ENCODE measurements at regions not wholly inside any gene's neighbourhood (a gene's known extent, or its start where the extent isn't known, plus 50 kb on each side); places are given as distances from the start of the nearest gene placed in this dataset.

- no peak overlapping the region for H3K9ac ChIP-seq (ENCODE audit: low read length)
- no peaks in the 10 kb centered on the region for H3K27me3 ChIP-seq (ENCODE audit: control insufficient read depth, insufficient read depth, low read length)
- no peak overlapping the region for H3K27ac ChIP-seq (ENCODE audit: low read depth, low read length)
- no peaks in the 10 kb centered on the region for H3K4me1 ChIP-seq (ENCODE audit: control insufficient read depth, insufficient read depth, low read length)
- H3K36me3 ChIP-seq (ENCODE audit: control insufficient read depth, insufficient read depth, low read length): no peaks in the 10 kb centered on the region
- H3K4me3 ChIP-seq (ENCODE audit: low read length): no peak overlapping the region
Observed at GRCh38 chr22:47692811-47693210, 930.4 kb downstream of the TBC1D22A start.

- Histone ChIP-seq H3K36me3 (ENCODE audit: control insufficient read depth, insufficient read depth, low read length) (no peaks in the 10 kb centered on the region), H3K4me3 (ENCODE audit: low read length) (no peak overlapping the region), H3K27me3 (ENCODE audit: control insufficient read depth, insufficient read depth, low read length) (no peaks in the 10 kb centered on the region), H3K9ac (ENCODE audit: low read length) (no peak overlapping the region), H3K27ac (ENCODE audit: low read depth, low read length) (no peak overlapping the region), H3K4me1 (ENCODE audit: control insufficient read depth, insufficient read depth, low read length) (no peaks in the 10 kb centered on the region)
Observed at GRCh38 chr22:47691152-47691895, 928.9 kb downstream of the TBC1D22A start.

- H3K36me3 ChIP-seq (ENCODE audit: control insufficient read depth, insufficient read depth, low read length): no peaks in the 10 kb centered on the region
- no peak overlapping the region for H3K27ac ChIP-seq (ENCODE audit: low read depth, low read length)
- no peak overlapping the region for H3K4me3 ChIP-seq (ENCODE audit: low read length)
- no peaks in the 10 kb centered on the region for H3K27me3 ChIP-seq (ENCODE audit: control insufficient read depth, insufficient read depth, low read length)
- H3K4me1 ChIP-seq (ENCODE audit: control insufficient read depth, insufficient read depth, low read length): no peaks in the 10 kb centered on the region
- H3K9ac ChIP-seq (ENCODE audit: low read length): no peak overlapping the region
Observed at GRCh38 chr22:47690586-47690985, 928.1 kb downstream of the TBC1D22A start.

GRCh38 chr22:47690166-47690565 is 927.7 kb downstream of the TBC1D22A start:
- H3K36me3 ChIP-seq (ENCODE audit: control insufficient read depth, insufficient read depth, low read length): no peaks in the 10 kb centered on the region

GRCh38 chr22:47687776-47688175 is 925.3 kb downstream of the TBC1D22A start:
- no peak overlapping the region for H3K27ac ChIP-seq (ENCODE audit: low read depth, low read length)
- H3K36me3 ChIP-seq (ENCODE audit: control insufficient read depth, insufficient read depth, low read length): no peaks in the 10 kb centered on the region
- no peaks in the 10 kb centered on the region for H3K27me3 ChIP-seq (ENCODE audit: control insufficient read depth, insufficient read depth, low read length)
- no peaks in the 10 kb centered on the region for H3K4me1 ChIP-seq (ENCODE audit: control insufficient read depth, insufficient read depth, low read length)
- H3K4me3 ChIP-seq (ENCODE audit: low read length): no peak overlapping the region
- no peak overlapping the region for H3K9ac ChIP-seq (ENCODE audit: low read length)

More at GRCh38 chr22:47690166-47690565, 927.7 kb downstream of the TBC1D22A start:
- Histone ChIP-seq H3K4me1 (ENCODE audit: control insufficient read depth, insufficient read depth, low read length) (no peaks in the 10 kb centered on the region), H3K27me3 (ENCODE audit: control insufficient read depth, insufficient read depth, low read length) (no peaks in the 10 kb centered on the region), H3K27ac (ENCODE audit: low read depth, low read length) (no peak overlapping the region), H3K4me3 (ENCODE audit: low read length) (no peak overlapping the region), H3K9ac (ENCODE audit: low read length) (no peak overlapping the region)

- H3K4me1 ChIP-seq (ENCODE audit: control insufficient read depth, insufficient read depth, low read length): no peaks in the 10 kb centered on the region
- H3K27me3 ChIP-seq (ENCODE audit: control insufficient read depth, insufficient read depth, low read length): no peaks in the 10 kb centered on the region
- no peak overlapping the region for H3K9ac ChIP-seq (ENCODE audit: low read length)
- H3K4me3 ChIP-seq (ENCODE audit: low read length): no peak overlapping the region
- no peaks in the 10 kb centered on the region for H3K36me3 ChIP-seq (ENCODE audit: control insufficient read depth, insufficient read depth, low read length)
- no peak overlapping the region for H3K27ac ChIP-seq (ENCODE audit: low read depth, low read length)
Observed at GRCh38 chr22:47687346-47687655, 924.9 kb downstream of the TBC1D22A start.

- no peak overlapping the region for H3K4me3 ChIP-seq (ENCODE audit: low read length)
- no peaks in the 10 kb centered on the region for H3K4me1 ChIP-seq (ENCODE audit: control insufficient read depth, insufficient read depth, low read length)
Observed at GRCh38 chr22:47686594-47687345, 924.3 kb downstream of the TBC1D22A start.

GRCh38 chr22:47681411-47682165 is 919.1 kb downstream of the TBC1D22A start:
- H3K27me3 ChIP-seq (ENCODE audit: control insufficient read depth, insufficient read depth, low read length): no peaks in the 10 kb centered on the region
- H3K36me3 ChIP-seq (ENCODE audit: control insufficient read depth, insufficient read depth, low read length): no peaks in the 10 kb centered on the region
- no peak overlapping the region for H3K4me3 ChIP-seq (ENCODE audit: low read length)
- no peak overlapping the region for H3K9ac ChIP-seq (ENCODE audit: low read length)
- no peaks in the 10 kb centered on the region for H3K4me1 ChIP-seq (ENCODE audit: control insufficient read depth, insufficient read depth, low read length)
- H3K27ac ChIP-seq (ENCODE audit: low read depth, low read length): no peak overlapping the region

More at GRCh38 chr22:47686594-47687345, 924.3 kb downstream of the TBC1D22A start:
- Histone ChIP-seq H3K27me3 (ENCODE audit: control insufficient read depth, insufficient read depth, low read length) (no peaks in the 10 kb centered on the region), H3K27ac (ENCODE audit: low read depth, low read length) (no peak overlapping the region), H3K36me3 (ENCODE audit: control insufficient read depth, insufficient read depth, low read length) (no peaks in the 10 kb centered on the region), H3K9ac (ENCODE audit: low read length) (no peak overlapping the region)

GRCh38 chr22:47678636-47679287 is 916.3 kb downstream of the TBC1D22A start:
- H3K27me3 ChIP-seq (ENCODE audit: control insufficient read depth, insufficient read depth, low read length): no peaks in the 10 kb centered on the region
- H3K4me3 ChIP-seq (ENCODE audit: low read length): no peak overlapping the region
- H3K9ac ChIP-seq (ENCODE audit: low read length): no peak overlapping the region
- H3K36me3 ChIP-seq (ENCODE audit: control insufficient read depth, insufficient read depth, low read length): no peaks in the 10 kb centered on the region
- no peaks in the 10 kb centered on the region for H3K4me1 ChIP-seq (ENCODE audit: control insufficient read depth, insufficient read depth, low read length)
- no peak overlapping the region for H3K27ac ChIP-seq (ENCODE audit: low read depth, low read length)

GRCh38 chr22:47678048-47678447 is 915.6 kb downstream of the TBC1D22A start:
- Histone ChIP-seq H3K9ac (ENCODE audit: low read length) (no peak overlapping the region), H3K27ac (ENCODE audit: low read depth, low read length) (no peak overlapping the region), H3K36me3 (ENCODE audit: control insufficient read depth, insufficient read depth, low read length) (no peaks in the 10 kb centered on the region), H3K27me3 (ENCODE audit: control insufficient read depth, insufficient read depth, low read length) (no peaks in the 10 kb centered on the region), H3K4me1 (ENCODE audit: control insufficient read depth, insufficient read depth, low read length) (no peaks in the 10 kb centered on the region), H3K4me3 (ENCODE audit: low read length) (no peak overlapping the region)

GRCh38 chr22:47676685-47677084 is 914.2 kb downstream of the TBC1D22A start:
- Histone ChIP-seq H3K4me1 (ENCODE audit: control insufficient read depth, insufficient read depth, low read length) (no peaks in the 10 kb centered on the region), H3K4me3 (ENCODE audit: low read length) (no peak overlapping the region), H3K27ac (ENCODE audit: low read depth, low read length) (no peak overlapping the region), H3K9ac (ENCODE audit: low read length) (no peak overlapping the region), H3K27me3 (ENCODE audit: control insufficient read depth, insufficient read depth, low read length) (no peaks in the 10 kb centered on the region), H3K36me3 (ENCODE audit: control insufficient read depth, insufficient read depth, low read length) (no peaks in the 10 kb centered on the region)

GRCh38 chr22:47674600-47674999 is 912.1 kb downstream of the TBC1D22A start:
- H3K27ac ChIP-seq (ENCODE audit: low read depth, low read length): no peak overlapping the region
- H3K4me3 ChIP-seq (ENCODE audit: low read length): no peak overlapping the region
- H3K27me3 ChIP-seq (ENCODE audit: control insufficient read depth, insufficient read depth, low read length): no peaks in the 10 kb centered on the region
- no peaks in the 10 kb centered on the region for H3K4me1 ChIP-seq (ENCODE audit: control insufficient read depth, insufficient read depth, low read length)
- no peaks in the 10 kb centered on the region for H3K36me3 ChIP-seq (ENCODE audit: control insufficient read depth, insufficient read depth, low read length)
- H3K9ac ChIP-seq (ENCODE audit: low read length): no peak overlapping the region
